HG03342 (cell line): ENCODE measurements at regions not wholly inside any gene's neighbourhood (a gene's known extent, or its start where the extent isn't known, plus 50 kb on each side); places are given as distances from the start of the nearest gene placed in this dataset.
"Not testable (repeated sequence)": the region's sequence is repeated elsewhere in the genome, so short reads cannot be mapped to it uniquely, and the experiment has no call there.

Experiments
- ATAC-seq: cut with Tn5 transposase; IDR thresholded peaks from one replicate; pipeline ENCODE4 v1.9.1; 2021; ENCODE audit warnings: mild to moderate bottlenecking, moderate library complexity; ENCODE audit not compliant: unreplicated experiment

DNA sequence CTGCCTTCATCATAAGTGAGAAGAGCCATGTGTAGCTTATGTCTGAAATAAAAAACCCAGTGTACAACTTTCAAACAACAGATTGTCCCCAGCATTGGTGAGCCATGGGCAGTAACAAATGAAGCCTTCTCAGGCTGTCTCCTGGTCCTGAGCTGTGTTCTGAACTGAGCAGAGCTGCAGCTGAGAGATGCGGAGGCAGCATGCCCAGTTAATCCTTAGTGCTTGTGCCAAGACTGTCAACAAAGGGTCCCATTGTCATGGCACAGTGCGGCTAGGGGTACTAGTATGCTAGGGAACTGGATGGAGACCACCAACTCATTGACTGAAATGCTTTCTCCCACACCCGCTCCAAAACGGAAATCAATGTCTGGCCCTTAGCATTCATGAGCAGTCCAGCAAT lies 154.3 kb downstream of the RMST start:
- ATAC-seq, result no peak

DNA sequence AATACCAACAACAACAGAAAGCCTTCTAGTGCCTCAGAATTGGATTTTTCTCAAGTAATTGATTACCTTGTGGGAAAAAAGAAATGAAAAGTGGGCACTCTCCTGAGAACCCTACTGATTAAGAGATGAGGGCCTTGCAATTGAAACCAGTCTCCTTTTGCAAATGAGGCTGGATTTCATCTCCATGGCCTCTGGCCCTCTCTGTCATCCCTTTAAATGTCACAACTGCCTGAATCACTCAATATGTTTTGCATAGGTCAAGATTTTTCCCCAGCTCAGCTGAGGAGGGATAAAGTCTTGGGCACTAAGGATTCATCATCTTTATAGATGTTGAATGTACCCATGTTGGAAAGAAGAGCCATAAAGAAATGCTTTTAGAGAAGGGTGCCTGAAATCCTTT lies 166.4 kb downstream of the RMST start:
- ATAC-seq, result no peak

DNA sequence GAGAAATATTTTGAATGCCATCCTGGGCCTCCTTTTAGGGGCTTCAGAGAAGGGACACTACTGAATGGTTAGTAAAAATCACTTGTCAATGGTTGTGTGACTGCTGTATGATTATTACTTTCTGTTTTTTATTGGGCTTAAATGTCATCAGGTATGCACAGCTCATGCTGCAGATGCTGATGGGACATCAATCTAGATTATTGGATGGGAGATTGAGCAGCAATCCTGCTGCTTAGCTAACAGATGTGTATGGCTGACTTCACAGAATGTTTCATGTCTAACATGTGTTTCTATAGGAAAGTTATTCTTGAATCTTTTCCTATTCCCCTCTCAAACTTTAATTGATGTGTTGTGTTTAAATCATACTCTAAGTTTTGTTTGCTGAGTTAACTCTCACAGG lies 166.8 kb downstream of the RMST start:
- ATAC-seq, result no peak

DNA sequence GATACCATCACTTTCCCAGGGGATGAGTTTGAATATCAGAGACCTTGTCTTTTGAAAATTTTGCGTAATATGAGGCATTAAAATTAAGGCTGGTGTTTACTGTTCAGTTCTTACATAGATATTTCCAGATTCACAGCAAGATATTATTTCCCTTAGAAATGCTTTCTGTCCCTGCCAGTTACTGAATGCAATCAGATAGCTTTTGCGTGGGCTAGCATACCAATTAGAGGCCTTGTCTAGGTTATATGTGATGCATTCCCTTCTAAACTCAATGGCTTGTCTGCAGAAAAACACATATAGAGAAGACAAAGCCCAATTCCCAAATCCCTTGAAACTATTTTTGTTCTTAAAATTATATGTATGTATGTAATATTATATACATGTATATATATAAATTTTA lies 167.8 kb downstream of the RMST start:
- ATAC-seq, result no peak

DNA sequence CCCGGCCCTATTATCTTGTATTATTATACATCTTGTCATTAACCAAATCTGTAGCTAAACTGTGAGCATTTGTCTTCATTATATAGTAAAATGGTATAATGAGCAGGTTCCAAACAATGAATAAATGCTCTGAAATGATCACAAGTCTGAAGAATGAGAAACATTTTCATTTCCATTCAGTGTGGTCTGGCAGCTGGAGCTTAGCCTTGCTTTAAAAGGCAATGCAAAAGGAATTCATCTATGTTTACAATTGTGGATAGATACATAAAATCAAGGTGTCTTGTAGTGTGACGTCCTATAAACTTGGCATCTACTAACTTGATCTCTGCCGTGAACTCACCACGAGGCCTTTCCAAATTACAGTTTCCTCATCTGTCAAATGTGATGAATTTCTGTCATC lies 168.3 kb downstream of the RMST start:
- ATAC-seq, result no peak

DNA sequence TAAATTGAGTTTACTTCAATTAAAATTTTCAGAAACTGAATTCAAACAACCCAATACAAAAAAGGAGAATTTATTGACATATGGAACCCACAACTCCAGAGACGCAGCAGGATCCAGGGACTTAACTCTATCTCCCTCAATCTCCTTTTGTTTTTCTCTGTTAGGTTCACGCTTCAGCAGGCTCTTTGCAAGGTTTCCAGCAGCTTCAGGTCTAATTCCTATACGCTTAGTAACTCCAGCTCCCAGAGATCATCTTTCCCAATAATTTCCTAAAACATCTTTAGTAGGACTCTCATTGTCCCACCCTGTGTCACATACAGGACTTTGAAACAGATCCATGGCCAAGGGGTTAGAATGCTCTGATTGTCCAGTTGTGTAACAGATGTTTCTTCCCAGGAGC lies 175.2 kb downstream of the RMST start:
- ATAC-seq, result no peak

DNA sequence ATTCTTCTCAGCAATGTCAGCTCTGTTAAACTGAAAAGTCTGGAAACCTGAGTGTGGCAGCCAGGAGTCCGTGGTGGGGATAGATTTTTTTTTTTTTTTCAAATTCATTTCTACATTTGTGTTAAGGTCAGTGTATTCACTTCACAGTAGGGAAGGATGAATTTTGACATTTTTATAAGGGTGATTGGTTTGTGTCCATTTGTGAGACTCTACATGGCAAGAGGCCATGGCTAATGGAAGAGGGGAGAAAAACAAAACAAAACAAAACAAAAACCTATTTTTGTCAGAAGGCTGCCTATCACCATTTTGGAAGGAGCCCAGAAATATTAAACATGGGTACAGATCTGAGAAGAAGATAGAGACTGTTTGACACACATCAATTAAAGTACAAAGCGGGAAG lies 176.1 kb downstream of the RMST start:
- no peak for ATAC-seq

DNA sequence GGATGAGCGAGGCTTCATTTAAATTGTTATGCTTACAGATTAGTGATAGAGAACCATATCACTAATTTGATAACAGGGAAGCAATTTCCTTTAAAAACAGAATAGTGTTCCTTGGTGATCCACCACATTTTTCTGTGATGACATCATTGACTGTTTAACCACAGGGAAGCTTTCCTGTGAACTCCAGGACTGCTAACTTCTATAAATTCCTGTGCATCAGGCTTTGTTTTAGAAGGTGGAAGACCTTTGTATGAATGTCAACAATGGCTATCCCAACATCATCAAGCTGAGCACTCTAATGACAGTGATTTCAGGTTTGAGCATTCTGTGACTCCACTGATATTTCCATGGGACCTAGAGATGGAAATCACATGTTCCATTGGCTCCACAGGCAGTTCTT lies 177.1 kb downstream of the RMST start:
- ATAC-seq, result no peak

DNA sequence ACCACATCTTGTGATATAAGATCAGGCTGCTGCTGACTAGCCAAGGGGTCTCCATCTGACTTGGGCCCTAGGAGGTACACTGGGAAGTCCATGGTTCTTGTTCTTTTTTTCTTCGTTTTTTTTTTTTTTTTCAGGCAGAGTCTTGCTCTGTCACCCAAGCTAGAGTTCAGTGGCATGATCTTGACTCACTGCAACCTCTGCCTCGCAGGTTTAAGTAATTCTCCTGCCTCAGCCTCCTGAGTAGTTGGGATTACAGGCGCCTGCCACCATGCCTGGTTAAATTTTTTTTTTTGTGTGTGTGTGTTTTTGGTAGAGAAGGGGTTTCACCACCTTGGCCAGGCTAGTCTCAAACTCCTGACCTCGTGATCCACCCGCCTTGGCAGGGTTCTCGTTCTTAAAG lies 178.2 kb downstream of the RMST start:
- no peak for ATAC-seq

DNA sequence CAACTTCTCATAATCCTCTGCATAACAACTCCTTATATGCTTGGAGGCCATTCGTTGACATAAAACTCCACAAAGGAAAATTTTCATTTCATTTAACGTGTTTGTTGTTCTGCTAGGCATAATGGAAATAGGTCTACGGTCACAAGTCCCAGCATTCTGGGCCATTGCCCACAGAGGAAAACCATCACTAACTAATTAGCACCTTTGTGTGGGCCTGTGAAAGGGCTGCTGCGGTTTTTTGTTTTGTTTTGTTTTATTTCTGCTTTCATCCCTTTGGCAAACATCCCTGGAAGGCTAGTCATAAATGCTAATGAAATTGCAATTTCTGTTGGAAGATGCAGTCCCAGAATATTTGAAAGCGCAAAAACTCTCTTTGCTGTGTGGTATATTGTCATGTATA lies 180.3 kb downstream of the RMST start:
- no peak for ATAC-seq

DNA sequence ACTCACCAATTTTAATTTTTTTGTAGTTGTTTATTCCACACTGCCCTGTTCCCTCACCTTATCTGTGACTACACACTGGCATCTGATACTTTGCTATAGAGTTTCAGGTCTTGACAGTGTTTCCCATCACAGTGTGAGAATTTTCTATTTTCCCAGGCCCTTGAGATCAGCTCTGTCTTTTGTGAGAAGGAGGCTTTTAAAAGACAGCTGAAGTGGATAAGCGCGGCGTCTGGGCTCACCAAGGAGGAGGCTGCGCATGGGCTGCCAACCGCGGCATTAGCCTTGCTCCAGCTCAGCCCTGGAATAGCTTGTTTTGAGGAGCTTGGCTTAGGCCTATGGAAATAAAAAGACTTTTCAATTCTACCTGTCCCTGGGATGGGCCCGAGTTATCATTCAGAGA lies 181.3 kb downstream of the RMST start:
- no peak for ATAC-seq

DNA sequence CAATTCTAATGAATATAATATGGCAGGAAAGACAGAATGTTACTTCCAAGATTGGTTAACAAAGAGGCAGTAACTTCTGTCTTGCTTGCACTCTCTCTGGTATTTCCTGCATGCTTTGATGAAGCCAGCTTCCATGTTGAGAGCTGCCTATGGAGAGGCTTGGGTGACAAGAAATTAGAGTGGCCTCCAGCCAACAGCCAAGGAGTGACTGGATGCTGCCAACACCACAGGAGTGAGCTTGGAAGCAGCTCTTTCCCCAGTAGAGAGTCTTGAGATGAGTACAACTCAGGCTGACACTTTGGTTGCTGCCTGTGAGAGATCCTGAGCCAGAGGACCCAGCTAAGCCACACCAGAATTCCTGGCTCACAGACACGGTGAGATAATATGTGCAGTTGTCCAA lies 183.1 kb downstream of the RMST start:
- no peak for ATAC-seq

DNA sequence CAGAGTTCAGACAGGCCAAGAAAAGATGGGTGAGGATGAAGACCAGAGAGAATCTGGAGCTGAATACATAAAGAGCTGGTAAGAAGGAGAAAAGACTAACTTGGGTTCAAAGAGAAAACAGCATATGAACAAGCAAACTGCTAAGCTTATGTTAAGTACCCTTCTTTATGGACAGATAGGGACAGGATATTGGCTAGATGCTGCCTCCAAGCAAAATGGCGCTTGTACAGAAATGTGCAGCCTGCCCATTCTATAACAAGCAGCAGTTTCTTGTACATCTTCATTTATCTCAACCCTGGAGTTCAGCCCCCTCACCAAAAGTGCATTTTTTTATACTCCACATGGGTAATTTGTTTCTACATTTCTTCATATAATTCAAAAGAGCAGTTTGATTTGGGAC lies 184.5 kb downstream of the RMST start:
- ATAC-seq, result no peak

DNA sequence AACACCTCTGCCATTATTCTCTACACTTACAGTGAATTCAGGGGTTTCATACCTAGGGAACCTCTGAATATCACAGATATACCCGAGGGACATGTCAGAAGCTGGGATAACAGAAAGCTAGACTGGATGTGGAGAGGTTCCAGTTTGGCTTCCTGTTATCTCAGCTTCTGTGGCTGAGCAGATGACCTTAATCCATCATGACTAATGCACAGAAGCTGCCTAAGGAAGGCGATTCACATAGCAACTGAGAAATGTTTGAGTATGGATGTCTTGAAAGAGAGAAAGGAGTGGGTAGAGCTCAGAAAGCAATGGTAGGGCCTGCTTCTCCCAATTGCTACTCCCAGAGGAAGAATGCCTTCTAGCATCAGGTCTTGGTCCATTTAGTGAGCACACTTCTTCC lies 187.6 kb downstream of the RMST start:
- no peak for ATAC-seq

DNA sequence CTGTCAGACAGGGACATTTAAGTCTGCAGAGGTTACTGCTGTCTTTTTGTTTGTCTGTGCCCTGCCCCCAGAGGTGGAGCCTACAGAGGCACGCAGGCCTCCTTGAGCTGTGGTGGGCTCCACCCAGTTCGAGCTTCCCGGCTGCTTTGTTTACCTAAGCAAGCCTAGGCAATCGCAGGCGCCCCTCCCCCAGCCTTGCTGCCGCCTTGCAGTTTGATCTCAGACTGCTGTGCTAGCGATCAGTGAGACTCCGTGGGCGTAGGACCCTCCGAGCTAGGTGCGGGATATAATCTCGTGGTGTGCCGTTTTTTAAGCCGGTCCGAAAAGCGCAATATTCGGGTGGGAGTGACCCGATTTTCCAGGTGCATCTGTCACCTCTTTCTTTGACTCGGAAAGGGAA lies 193.9 kb downstream of the RMST start:
- not testable (repeated sequence) for ATAC-seq

DNA sequence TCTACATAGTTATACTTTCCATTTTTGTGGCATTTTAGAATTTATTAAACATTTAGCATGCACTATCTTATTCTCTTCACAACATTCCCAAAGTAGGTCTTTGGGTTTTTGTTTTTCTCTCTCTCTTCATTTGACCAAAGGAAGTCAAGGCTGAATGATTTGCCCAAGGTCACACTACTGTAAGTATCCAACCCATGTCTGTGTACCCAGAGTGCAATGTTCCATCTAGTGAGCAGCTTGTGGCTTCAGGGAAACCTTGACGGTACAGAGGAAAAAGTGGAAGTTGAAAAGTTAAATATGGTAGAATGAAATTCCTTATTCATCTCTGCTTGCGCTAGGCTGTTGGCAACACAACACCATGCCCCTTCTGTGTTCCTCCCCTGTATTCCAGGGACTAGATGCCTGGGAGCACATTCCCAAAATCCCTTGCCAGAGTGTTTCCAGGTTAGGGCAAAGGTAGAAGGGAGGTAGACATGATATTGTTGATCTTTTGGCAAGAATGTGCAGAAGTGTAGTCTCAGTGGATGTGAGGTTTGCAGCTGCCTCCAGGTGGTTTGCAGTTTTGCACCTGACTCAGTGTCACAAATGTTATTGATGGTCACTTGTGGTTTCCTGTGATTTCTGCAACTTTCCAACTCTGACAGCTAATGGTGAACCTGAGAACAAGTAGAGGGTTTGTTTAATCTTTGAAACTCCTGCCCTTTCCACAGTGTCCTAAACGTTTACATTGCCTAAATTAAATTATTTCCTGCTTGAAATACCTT lies 196.7 kb downstream of the RMST start:
- no peak for ATAC-seq

DNA sequence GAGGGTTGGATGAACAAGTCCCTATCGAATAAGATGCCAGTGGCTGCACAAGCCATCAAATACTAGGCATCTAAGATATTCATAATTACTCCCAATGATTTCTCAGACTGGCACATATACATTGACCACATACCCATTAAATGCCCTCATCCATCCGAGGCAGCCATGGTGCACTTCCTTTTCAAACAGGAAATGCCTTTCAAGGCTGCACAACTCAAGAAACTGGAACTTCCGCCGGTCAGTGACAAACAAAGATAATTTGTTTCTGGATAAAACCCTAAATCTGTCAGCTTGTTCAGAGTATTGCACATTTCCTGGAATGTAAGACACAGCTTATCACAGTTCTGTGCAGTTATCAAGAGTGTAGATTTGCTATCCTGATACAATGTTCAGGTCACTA lies 203.7 kb downstream of the RMST start:
- no peak for ATAC-seq

DNA sequence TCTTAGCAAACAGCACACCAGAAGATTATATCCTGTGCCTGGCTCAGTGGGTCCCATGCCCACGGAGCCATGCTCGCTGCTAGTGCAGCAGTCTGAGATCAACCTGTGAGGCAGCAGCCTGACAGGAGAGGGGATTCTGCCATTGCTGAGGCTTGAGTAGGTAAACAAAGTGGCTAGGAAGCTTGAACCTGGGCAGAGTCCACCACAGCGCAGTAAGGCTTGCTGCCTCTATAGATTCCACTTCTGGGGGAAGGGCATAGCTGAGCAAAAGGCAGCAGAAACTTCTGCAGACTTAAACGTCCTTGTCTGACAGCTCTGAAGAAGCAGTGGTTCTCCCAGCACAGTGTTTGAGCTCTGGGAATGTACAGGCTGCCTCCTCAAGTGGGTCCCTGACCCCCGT lies 210.3 kb downstream of the RMST start:
- ATAC-seq, result no peak

DNA sequence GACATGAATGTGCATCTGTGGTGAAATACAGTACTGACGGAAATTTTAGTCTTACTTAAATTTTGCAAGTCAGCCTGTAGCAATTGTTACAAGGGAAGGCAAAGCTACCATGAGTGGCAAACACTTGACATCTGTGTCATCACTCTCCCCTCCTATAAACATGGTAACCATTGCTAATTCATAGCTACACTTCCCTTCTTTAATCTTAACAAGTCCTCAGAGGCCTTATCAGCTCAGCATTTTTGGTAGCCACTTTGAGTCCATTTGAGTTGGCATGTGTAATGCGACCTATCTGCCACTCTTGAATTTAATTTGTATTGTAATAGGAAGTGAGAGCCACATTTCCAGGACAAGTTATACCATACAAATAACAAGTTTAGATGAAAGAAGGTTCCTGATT lies 218.1 kb downstream of the RMST start:
- ATAC-seq, result no peak

DNA sequence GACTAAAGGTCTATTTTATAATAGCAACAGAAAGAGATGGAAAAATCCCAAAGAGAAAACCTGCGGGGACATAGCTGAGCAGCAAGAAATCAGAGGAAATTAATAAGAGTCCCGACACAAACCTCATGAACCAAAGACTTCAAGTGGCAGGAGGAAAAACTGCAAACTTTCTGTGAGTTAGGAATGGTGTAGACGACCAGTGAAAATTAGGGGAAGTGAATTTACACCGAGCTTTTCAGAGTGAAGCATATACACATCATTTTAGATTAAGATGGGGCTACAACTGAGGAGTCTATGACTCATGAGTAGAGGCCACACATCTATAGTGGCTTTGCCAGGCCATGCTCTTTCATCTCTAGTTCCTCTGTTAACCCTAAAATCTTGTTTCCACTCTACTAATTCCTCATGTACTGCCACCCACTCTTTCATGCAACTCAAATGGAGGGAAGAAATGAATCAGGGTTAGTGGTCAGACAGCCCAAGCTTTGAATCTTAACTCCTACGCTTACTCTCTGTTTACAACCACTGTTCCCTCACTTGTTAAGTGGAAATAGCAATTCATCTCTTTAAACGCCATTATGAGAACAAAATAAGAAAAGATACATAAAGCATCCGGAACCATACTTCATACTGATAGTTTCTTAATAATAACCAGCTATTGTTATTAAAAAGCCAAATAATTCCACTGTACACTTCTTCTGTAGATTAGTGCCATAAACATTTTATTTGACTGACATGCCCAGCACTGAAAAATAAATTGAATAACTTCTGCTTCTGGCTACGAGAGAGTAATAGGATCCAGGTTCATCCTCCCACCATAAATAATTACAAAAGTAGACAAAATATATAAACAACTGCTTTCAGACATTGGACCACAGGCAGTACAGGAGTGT lies 219.3 kb downstream of the RMST start:
- ATAC-seq, result peak; percentile 86

DNA sequence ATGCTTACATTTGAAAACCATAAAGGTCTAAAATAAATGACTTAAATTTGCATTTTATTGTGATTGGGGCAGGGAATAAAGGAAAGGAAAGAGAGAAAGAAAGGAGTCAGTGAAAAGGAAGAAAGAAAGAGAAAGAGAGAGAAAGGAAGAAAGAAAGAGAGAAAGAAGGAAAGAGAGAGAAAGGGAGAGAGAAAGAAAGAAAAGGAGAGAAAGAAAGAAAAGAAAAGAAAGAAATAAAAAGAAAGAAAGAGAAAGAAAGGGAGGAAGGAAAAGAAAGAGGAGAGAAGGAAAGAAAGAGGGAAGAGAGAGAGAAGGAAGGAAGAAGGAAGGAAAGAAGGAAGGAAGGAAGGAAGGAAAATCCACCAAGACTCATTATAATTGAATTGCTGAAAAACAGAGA lies 222.8 kb downstream of the RMST start:
- no peak for ATAC-seq

DNA sequence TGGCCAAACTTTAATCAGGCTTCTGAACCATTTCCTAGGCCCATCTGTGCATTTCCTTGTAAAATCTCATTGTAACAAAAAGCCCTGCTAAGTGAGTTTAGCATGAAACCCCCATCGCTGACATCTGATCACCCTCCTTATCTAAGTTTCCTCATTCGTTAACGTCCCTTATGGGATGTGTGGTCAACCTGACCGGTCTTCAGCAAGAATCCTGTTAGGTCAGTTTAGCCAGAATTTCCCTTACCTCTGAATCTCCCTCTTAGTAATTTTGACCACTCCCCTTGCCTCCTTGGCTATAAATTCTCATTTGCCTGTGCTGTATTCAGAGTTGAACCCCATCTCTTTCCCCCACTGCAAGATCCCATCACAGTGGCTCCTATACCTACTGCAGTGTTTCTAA lies 239.3 kb downstream of the RMST start:
- ATAC-seq, result no peak
